GM18909 (cell line): ENCODE measurements at regions not wholly inside any gene's neighbourhood (a gene's known extent, or its start where the extent isn't known, plus 50 kb on each side); places are given as distances from the start of the nearest gene placed in this dataset.

Source experiments
- ATAC-seq: cut with Tn5 transposase; IDR thresholded peaks from one replicate; pipeline ENCODE4 v1.9.1; 2021; ENCODE audit warnings: mild to moderate bottlenecking; ENCODE audit not compliant: unreplicated experiment, poor library complexity

DNA sequence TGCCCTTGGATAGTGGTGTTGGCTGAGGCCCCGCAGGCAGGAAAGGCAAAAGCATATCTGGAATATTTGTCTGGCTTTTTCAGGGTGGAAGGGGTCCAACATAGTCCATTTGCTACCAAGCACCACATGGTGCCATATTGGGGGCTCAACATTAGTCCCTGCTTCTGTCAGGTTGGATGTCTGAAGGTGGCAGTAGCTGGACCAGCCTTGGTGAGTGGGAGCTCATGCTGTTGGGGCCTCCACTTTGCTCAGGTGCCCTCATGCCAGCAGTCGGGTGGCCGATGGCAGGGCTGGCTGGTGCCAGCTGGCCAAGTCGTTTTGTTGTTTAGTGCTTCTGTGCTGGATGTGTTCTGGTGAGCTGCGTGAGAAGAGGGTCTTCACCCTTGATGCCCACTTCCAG, 135.3 kb downstream of the PAPOLA start:
- ATAC-seq, result no peak

DNA sequence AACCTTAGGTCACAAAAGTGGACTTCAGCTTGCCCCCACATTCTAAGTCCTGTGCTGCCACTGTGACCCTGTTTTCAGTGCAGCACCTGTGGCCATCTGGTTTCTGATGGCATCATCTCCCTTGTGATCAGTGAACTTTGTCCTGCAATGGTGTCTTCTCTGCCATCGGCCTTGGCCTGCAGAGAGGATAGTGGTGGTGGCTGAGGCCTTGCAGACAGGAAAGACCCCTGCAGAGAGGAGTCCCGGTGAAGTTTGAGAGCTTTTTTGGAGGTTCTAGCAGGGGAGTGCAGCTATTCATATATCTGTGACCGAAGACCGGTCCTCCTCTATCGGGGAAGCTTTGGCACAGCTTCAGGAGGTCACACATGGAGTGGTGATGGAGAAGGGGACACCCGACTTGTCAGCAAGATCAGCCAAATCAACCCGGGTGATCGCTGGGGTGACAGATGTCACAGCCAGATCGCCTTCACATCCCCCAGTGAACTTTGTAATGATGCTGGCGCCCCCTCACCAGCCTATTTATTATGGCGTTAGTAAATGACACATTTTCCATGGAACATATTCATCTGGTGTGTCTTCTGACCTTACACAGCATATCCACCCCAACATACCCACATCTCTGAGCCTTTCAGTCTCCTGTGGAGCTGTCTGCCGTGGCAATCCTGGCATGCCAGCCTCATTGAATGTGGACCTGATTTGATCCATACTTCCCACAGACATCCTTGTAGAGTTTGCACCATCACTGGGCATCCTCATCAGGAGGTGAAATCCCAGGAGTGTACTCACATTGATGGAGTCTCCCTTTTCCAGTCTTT, 136.1 kb downstream of the PAPOLA start:
- no peak for ATAC-seq

DNA sequence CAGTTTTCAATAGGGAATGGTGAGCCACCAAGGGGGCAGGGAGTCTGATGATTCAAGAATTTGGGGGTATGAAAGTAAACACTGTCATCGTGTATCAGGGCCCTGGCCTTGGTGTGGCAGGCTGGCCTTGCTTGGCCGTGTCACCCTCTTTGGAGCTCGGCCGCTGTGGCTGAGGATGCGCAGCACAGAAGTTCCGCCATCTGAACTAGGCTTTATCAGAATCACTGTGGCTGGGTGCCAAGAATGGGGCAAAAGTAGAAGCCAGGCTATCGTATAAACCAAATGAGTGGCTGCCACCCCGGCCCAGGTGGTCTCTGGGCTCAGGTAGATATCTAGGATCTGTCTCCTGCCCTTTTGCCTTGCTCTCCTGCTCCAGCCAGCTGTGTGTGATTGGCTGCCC, 137.4 kb downstream of the PAPOLA start:
- no peak for ATAC-seq

DNA sequence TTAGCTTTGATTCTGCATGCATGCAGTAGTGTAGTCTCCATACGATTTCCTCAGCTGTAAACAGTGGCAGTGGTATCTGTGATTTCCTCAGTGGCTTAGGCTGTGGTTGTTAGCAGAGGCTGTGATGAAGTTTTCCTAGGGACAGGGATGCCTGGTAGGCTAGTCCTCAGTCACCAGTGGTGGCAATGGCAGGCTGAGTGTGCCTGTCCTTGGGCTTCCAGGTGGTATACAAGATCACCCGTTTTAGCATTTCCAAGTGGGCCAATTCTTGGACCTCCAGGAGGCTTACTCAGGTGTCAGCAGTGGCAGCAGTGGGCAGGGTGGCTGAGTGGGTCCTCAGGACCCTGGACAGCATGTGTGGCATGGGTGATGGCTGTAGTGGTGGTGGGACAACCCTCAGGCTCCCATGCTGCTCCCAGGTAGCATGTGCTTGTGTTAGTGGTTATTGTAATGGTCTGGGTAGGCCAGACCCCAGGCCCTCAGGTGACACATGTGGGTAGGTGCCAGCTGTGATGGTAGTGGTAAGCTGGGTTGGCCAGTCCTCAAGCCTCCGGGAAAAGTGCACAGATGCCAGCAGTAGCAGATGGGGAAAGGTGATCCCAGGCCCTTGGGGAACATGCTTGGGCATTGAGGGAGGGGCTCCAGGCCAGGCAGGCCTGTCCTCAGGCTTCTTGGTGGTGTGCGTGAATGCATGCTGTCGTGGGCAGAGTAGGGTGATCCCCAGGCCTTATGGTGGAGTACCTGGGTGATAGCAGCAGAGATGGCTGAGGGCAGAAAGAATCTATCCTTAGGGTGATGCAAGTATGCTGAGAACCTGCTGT, 146.5 kb downstream of the PAPOLA start:
- no peak for ATAC-seq

DNA sequence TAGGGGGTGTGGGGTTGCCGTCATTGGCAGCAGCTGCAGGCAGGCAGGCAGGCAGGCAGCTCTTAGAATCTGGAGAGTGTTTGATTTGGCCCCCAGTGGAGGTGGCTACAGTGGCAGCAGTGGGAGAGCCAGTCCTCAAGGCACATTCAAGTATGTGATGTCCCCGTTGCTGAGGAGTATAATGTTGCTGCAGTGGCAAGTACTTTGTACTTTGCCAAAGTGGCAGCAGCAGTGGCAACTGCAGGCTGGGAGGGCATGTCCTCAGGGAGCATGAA, 147.1 kb downstream of the PAPOLA start:
- ATAC-seq, result no peak

DNA sequence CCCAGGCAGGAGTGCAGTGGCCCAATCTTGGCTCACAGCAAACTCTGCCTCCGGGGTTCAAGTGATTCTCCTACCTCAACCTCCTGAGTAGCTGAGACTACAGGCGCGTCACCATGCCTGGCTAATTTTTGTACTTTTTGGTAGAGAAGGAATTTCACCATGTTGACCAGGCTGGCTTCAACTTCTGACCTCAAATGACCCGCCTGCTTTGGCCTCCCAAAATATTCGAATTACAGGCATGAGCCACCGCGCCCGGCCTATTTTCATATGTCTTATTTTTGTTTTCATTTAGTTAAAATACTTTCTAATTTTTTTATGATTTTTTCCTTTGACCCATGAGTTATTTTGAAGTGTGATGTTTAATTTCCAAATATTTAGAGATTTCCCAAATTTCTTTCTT, 143.6 kb upstream of the VRK1 start:
- no peak for ATAC-seq

DNA sequence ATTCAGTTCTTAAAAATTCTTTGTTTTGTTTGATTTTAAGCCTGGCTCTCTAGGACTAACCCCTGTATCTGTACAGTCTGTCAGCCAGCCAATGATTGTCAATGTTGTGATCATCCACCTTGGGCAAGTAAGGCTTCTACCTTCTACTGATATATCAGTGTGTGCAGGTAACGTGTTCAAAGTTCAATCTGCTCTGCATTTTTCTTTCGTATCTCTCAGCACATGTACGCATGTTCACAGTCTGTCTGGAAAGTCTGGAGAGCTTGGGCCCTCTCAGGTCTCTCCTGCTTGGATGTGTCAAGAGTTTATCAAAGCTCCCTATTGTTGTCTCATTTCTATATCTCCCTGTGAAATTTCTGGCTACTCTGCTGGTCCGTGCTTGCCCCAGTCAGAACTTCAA, 138.6 kb upstream of the VRK1 start:
- no peak for ATAC-seq

DNA sequence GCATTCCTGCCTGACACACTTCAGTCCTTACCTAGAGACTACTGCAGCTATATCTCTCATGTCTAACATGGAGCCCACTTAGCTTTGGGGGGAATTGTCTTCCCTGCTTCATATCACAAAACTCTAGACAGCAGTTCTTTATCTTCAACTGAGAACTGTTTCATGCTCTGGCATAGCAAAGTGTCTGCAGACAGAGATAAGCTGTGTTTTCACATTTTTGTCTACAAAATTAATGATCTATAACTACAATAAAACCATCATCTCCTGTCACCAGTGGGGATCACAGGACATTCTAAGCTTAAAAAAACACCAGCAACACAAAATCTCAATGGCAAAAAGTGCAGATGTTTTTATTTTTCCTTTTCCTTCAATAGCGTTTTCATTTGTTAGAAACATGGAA, 137.1 kb upstream of the VRK1 start:
- ATAC-seq, result no peak

DNA sequence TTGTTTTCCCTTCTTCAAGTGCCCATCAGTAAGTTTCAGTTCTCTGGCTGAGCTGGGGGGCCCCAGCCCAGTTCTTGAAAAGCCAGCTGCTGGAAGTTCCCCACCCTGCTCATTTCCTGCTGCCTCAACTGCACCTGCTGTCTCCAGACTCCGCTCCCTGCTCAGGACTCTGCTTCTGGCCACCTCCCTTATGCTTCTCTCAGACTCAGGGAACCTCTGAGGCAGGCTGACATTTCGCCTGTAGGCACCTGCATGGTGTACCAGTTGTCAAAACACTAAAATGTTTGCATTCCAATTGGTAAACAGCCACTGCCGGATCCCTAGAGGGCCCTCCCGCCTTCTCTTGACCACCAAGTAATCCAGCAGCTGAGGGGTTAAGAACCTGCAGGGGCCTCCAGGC, 136.5 kb upstream of the VRK1 start:
- no peak for ATAC-seq

DNA sequence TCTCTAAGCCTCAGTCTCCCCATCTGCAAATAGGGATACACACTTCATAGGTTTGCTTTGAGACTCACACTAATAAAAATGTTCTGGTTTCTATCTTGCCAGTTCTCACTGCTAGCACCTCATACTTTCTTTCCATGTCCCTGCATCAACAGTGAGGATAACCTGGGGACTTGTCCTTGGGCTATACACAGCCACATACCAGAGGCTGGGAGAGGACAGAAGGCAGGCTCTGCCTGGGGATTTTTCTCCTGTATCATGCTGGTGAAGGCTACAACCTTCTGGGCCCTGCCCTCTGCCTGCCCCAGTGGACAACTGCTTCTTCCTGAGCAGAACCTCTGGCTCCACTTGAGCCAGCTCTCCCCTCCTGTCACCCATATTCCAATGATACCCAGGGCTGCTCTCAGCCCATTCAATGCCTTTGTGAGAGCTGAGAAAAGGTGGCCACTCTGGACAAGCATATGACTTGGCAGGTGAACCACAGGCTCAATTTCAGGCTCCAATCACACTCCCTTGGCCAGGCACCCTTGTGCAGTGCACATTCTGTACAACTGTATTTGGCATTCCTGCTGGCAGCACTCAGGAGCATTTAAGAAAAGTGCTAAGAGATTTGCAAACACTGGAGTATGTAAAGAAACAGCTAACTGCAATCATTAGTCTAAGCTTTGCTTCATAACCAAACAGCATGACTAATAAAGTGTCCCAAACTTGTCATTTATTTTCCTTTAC, 135.8 kb upstream of the VRK1 start:
- no peak for ATAC-seq

DNA sequence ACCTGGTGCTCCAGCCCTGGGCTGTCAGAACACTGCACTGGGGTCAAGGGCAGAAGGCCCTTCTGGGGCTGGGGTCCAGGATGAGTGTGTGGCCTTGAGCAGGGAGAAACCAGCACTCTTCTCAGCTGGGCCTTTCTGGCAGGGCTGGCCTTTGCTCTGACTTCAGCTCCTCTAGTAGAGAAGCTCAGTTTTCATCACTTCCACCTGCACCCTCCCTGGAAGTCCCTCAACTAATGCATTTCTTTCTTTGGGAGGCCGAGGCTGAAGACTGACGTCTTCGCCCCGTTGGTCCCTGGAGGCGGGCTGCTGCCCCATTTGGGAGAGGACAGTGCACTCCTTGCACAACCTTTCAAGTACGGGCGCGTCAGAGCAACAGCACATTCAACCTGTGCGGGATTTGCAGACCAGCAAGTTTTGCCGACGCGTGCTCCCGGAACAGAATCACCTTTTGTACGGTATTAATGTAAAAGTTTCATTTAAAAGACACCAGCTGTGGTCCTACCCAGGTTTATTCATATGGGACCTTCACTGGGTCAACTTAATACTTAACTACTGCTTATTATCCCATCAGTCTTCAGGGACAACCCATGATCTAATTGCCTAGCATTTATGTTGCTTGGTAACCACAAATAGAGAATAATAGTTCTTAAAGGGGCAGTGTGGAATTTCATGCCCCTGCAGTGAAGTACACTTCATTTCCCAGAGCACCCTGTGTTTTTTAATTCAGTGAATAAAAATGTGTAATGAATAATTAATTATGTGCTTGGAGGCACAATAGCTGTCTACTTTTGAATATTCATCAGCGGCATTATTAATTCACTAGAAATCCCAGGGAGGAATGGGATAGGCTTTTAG, 134.8 kb upstream of the VRK1 start:
- ATAC-seq, result no peak

DNA sequence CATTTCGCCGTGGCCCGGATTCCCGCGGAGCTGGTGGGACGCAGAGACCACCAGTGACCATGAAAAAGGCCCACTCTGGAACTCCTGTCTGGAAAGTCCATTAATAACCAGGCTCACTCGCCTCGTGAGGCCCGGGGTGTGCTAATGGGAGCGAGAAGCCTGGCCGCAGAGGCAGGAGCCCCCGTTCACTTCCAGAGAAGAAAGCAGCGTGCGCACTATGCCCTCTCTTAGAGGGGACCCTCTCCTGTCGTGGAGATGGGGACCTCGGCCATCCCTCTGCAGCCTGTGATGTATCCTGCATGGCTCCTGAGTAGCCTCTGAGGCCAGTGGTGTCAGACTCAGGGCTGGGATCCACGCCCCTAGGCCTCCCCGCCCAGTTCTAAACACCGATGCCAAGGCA, 134.1 kb upstream of the VRK1 start:
- no peak for ATAC-seq

DNA sequence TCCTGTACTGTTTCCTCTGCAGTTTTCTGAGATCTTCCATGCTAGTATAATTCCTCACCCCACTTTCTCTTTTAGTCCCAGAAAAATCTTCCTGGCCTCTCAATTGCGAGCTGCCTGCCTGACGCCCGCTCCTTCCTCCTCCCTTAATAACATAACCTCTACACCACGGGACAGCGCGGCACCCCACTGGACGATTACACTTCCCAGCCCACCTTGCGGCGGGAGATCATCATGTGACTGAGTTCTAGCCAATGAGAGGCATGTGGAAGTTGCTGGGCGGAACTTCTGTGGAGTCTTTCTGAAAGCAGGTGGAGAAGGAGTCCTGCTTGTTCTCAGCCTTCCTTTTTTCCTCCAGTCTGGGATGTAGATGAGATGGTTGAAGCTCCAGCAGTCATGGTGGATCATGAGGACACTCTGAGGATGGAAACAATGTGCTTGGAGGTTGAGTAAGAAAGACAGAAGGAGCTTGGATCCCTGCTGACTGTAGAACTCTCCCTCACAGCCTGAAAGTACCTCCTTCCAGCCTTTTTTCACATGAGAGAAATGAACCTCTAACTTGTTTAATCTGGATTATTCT, 133.6 kb upstream of the VRK1 start:
- no peak for ATAC-seq

DNA sequence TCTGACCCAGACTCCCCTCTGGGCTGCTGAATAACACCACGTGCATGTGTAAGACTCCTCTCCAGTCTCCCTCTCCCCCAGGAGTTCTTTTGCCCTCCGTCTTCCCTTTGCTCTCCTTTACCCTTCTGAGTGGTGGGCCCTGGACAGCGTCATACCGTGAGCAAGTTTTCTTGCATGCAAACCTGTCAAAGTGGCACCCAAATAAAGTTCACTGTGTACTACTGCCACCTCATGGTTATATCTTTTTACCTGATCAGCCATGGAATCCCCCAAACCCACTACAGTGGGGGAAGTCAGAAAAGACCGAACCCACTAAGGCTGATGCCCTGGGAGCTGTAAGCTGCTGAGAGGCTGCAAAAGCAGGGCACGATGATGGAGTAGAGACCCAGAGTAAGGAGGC, 131.1 kb upstream of the VRK1 start:
- ATAC-seq, result no peak

DNA sequence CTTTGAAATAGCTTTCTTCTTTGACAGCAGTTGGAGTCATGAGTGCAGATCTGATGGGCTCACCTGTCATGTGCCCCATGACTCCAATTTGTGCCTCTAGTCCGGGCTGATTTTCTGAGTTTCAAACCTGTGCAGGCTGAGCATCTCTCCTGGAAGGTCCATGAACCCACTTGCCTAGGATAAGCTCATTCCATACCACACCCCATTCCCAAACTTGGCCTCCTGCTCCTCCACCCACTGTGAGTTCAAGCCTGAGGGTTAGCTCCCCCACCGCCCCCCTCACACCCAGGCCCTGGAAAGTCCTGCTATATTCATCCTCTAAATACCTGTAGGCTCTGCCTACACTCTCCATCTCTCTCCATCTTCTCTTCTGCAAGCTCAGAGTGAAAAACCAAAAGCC, 126.8 kb upstream of the VRK1 start:
- no peak for ATAC-seq

DNA sequence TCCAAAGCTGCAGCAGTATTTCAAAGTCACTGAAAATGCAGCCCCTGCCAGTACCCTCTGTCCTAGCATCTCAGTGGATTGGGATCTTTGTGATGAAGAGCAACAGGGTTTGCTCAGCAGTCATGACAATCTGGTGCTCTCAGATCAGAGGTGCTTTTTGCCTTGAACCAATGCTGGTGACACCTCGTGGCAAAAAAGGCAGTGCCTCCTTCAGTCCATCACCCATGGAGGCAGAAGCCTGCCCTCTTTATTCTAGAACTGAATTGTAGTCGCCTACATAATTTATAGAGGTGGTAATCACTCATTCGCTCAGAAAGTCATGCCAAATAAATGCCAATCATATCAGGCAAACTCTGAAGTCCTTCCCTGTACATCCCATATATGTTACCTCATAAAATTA, 126.0 kb upstream of the VRK1 start:
- no peak for ATAC-seq

DNA sequence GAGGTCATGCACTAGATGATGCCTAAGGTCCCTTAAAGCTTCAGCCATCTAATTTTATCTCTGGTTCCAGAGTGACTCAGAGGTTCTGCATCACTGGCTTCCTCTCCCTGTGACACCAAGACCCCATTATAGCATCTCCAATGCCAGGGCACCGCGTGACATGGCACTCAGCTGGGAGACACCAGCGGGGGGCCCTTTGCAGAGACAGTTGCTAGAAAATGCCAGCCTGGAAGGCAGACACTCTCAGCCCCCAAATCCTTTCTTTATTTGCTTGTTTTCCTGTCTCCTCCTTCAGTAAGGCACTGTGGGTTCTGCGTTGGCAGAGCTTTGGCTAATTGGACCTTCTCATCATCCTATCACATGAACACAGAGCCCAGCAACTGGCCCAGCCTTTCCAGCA, 123.5 kb upstream of the VRK1 start:
- ATAC-seq, result no peak

DNA sequence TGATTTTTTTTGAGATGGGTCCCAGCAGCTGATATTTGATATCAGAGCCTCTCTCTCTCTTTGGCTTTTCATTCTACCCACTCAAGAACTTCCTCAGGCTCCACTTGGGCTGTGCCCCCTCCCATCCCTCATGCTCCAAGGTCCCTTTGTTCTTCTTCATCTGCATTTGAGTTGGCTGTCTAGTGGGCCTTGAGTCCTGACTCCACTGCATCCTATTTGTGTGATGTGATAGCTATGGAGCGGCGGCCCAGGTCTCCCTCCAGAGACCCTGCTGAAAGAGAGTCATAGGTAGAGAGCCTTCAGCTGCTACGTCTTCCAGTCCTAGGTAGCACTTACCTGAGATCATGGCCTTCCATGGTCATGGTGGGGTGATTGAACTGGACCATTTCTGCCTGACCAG, 123.1 kb upstream of the VRK1 start:
- no peak for ATAC-seq

DNA sequence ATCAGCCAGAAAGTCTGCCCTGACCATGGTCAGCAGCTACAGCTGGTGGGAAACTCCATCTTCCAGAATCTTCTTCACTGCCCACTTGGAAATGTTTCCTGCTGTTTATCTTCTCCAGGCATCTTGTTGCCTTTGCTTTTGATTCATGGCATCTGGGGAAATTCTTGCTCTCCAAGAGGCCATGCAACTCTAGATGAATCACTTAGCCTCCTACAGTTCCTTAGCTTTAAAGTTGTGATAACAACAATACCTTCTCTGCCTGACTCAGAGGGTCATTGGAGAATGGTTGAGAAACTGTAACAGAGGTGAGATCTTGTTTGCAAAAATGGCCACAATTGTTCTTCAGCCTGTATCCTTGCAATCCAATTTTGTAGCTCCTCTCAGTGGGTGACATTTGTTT, 121.0 kb upstream of the VRK1 start:
- ATAC-seq, result no peak

DNA sequence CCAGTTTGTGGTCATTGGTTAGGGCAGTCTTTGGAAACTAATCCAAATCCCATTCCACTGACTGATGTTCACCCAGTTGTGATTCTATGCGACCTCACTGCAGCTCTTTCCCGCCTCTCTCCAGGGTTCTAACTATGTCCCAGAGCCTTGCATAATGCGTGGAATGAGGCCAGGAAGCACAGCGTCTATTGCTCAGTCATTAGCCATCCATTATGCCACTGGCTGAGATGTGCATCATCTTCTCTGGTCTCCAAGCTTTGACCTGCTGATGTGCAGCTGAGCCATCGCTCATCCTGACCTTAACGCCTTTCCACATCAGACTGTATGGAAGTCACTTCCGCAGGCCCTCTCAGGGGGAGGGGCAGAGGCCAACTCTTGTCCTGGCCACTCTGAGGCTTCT, 115.4 kb upstream of the VRK1 start:
- ATAC-seq, result no peak
